ENCODE measurements at regions not wholly inside any gene's neighbourhood (a gene's known extent, or its start where the extent isn't known, plus 50 kb on each side); places are given as distances from the start of the nearest gene placed in this dataset.

DNA sequence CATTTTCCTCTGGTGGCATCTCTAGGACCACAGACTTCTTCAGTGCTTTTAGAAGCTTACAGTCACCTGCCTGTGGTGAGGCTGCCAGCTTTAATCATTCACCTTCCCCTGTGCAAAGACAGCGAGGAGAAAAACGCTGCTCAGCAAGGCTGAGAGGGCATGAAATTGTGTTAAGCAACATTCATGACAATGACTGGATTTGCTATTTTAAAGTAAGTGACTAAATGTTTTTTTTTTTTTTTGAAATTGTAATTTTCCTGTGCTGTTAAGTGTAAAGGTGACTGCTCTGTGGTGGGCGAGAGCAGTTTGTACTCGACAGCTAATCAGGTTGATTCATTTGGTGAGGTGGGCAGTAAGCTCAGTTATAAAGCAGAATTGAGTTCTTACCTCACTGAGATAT is 240.4 kb downstream of the NSUN3 start:
- no peak overlapping the region for H3K4me3 ChIP-seq (ENCODE audit: low read depth, low read length, poor library complexity, severe bottlenecking)
- no TSS peak for BruUV-seq (replicated peaks)
- POLR2A ChIA-PET (ENCODE audit: low non-redundant PET), result no interaction called here
- peaks cover 4% of the 10 kb centered on the region for H3K27me3 ChIP-seq (replicated peaks; ENCODE audit: insufficient read depth, low read depth, low read length, poor library complexity)
- DNase-seq (ENCODE audit: low spot score), result no peak
- no peak for TF ChIP-seq EZH2 (IDR thresholded peaks at IDR 0.05; ENCODE audit: borderline replicate concordance, low read depth, low read length, poor library complexity, severe bottlenecking)
- TF ChIP-seq, protein P1, sequence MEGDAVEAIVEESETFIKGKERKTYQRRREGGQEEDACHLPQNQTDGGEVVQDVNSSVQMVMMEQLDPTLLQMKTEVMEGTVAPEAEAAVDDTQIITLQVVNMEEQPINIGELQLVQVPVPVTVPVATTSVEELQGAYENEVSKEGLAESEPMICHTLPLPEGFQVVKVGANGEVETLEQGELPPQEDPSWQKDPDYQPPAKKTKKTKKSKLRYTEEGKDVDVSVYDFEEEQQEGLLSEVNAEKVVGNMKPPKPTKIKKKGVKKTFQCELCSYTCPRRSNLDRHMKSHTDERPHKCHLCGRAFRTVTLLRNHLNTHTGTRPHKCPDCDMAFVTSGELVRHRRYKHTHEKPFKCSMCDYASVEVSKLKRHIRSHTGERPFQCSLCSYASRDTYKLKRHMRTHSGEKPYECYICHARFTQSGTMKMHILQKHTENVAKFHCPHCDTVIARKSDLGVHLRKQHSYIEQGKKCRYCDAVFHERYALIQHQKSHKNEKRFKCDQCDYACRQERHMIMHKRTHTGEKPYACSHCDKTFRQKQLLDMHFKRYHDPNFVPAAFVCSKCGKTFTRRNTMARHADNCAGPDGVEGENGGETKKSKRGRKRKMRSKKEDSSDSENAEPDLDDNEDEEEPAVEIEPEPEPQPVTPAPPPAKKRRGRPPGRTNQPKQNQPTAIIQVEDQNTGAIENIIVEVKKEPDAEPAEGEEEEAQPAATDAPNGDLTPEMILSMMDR (conservative IDR thresholded peaks at IDR 0.05; ENCODE audit: low read depth, low read length), result no peak
- H3K4me1 ChIP-seq (ENCODE audit: insufficient read depth, low read length, poor library complexity, severe bottlenecking), result no peaks in the 10 kb centered on the region
- H3K27ac ChIP-seq (ENCODE audit: low read depth, low read length, poor library complexity, severe bottlenecking), result no peak overlapping the region
- H3K36me3 ChIP-seq (ENCODE audit: insufficient read depth, low read length, poor library complexity, severe bottlenecking), result no peaks in the 10 kb centered on the region
- CTCF ChIA-PET, result no interaction called here
- H3K9me3 ChIP-seq (ENCODE audit: low read depth, low read length, poor library complexity, severe bottlenecking), result no peaks in the 10 kb centered on the region
- intact Hi-C loops (cut with micrococcal nuclease; ENCODE audit: unreplicated experiment), result no loop called here

DNA sequence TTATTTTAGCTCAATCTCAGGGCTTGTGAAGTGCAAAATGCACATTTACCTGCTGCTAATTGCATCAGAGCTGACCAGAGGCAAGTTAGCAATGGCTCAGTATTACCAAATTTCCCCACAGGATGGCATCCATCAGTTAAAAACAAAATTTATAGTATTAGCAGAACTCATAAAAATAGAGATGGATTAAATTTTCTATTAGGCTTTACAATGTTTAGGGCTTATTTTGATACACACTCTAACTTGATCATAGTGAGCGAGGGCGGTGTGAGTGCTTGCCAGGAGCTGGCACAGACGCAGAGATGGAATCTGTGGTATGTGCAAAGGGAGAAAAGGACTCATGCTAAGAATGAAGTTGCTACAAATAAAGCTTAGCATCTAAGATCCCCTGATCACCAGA is 241.0 kb downstream of the NSUN3 start:
- Histone ChIP-seq H3K4me1 (ENCODE audit: insufficient read depth, low read length, poor library complexity, severe bottlenecking) (no peaks in the 10 kb centered on the region), H3K36me3 (ENCODE audit: insufficient read depth, low read length, poor library complexity, severe bottlenecking) (no peaks in the 10 kb centered on the region), H3K27me3 (replicated peaks; ENCODE audit: insufficient read depth, low read depth, low read length, poor library complexity) (peaks cover 4% of the 10 kb centered on the region), H3K9me3 (ENCODE audit: low read depth, low read length, poor library complexity, severe bottlenecking) (no peaks in the 10 kb centered on the region), H3K4me3 (ENCODE audit: low read depth, low read length, poor library complexity, severe bottlenecking) (no peak overlapping the region), H3K27ac (ENCODE audit: low read depth, low read length, poor library complexity, severe bottlenecking) (no peak overlapping the region)
- TF ChIP-seq, protein P1 (conservative IDR thresholded peaks at IDR 0.05; ENCODE audit: low read depth, low read length), result peak; percentile 25; the same call in 1 of the 2 replicates
- no peak for TF ChIP-seq EZH2 (IDR thresholded peaks at IDR 0.05; ENCODE audit: borderline replicate concordance, low read depth, low read length, poor library complexity, severe bottlenecking)
- ChIA-PET POLR2A (ENCODE audit: low non-redundant PET) (no interaction called here), CTCF (no interaction called here)
- no peak for DNase-seq (ENCODE audit: low spot score)
- intact Hi-C loops (cut with micrococcal nuclease; ENCODE audit: unreplicated experiment), result no loop called here
- no TSS peak for BruUV-seq (replicated peaks)

DNA sequence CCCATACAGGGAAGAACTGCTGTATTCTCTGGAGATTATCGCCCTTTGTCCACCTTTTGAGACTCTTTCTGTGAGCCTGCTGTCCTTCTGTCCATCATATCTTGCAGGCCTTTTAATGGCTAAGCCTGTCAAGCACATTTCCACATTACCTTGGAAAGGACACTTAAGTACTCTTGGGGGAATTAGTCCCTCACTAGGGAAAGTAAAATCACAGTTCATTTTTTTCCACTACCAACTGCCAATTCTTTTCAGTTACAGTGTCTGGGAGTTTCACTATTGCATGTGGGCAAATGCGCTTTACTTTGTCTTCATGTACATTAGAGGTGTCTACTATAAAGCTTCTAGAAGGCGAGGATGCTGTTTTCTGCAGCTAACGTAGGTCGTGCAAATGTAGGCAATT is 242.1 kb downstream of the NSUN3 start:
- intact Hi-C loops (cut with micrococcal nuclease; ENCODE audit: unreplicated experiment), result no loop called here
- Histone ChIP-seq H3K4me1 (ENCODE audit: insufficient read depth, low read length, poor library complexity, severe bottlenecking) (no peaks in the 10 kb centered on the region), H3K9me3 (ENCODE audit: low read depth, low read length, poor library complexity, severe bottlenecking) (no peaks in the 10 kb centered on the region), H3K27ac (ENCODE audit: low read depth, low read length, poor library complexity, severe bottlenecking) (no peak overlapping the region), H3K4me3 (ENCODE audit: low read depth, low read length, poor library complexity, severe bottlenecking) (no peak overlapping the region), H3K36me3 (ENCODE audit: insufficient read depth, low read length, poor library complexity, severe bottlenecking) (no peaks in the 10 kb centered on the region), H3K27me3 (replicated peaks; ENCODE audit: insufficient read depth, low read depth, low read length, poor library complexity) (peaks cover 4% of the 10 kb centered on the region)
- BruUV-seq (replicated peaks), result no TSS peak
- ChIA-PET CTCF (no interaction called here), POLR2A (ENCODE audit: low non-redundant PET) (no interaction called here)
- DNase-seq (ENCODE audit: low spot score), result no peak
- TF ChIP-seq, protein P1 (conservative IDR thresholded peaks at IDR 0.05; ENCODE audit: low read depth, low read length), result no peak
- TF ChIP-seq EZH2 (IDR thresholded peaks at IDR 0.05; ENCODE audit: borderline replicate concordance, low read depth, low read length, poor library complexity, severe bottlenecking), result no peak

Data from A673 (cell line).